ENCODE measurements at regions not wholly inside any gene's neighbourhood (a gene's known extent, or its start where the extent isn't known, plus 50 kb on each side); places are given as distances from the start of the nearest gene placed in this dataset.

DNA sequence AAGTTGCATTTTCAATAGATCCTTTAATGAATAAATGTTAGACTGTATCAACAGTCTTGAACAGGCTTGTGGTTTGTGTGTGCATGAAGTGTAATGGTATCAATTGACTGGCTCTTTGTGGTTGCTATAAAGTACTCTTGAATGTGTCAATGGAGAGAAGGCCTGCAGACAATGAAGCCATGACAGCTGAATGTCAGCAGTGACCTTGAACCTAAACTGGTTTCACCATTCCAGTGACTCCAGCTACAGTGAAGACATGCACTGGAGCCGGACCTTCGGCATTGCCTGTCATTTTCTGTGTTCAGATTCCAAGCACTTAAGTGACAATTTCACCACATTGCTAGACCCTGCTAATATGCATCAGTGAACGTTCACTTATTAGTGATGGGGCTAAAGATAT, 276.0 kb upstream of the TMEM161B start:
- H3K27ac ChIP-seq (ENCODE audit: insufficient read length, low read depth, low read length) = no peak overlapping the region
- no peaks in the 10 kb centered on the region for H3K27me3 Mint-ChIP-seq (ENCODE audit: low read depth)

More for the DNA sequence above, 276.0 kb upstream of the TMEM161B start:
- Histone ChIP-seq H2BK120ac (ENCODE audit: low read depth, low read length, poor library complexity, severe bottlenecking) (no peak overlapping the region), H3K79me2 (ENCODE audit: insufficient read depth, low read length) (no peaks in the 10 kb centered on the region), H4K5ac (ENCODE audit: insufficient read length, low read depth, low read length) (no peak overlapping the region), H3K23ac (ENCODE audit: insufficient read length, low read depth, low read length) (no peak overlapping the region), H4K20me1 (ENCODE audit: control insufficient read depth, insufficient read depth, insufficient read length) (no peaks in the 10 kb centered on the region), H3K56ac (ENCODE audit: insufficient read length, low read depth, low read length) (no peak overlapping the region), H3K14ac (ENCODE audit: insufficient read depth, low read length) (no peak overlapping the region), H2BK15ac (ENCODE audit: low read depth, low read length) (no peak overlapping the region), H2BK20ac (ENCODE audit: low read depth, low read length, poor library complexity, severe bottlenecking) (no peak overlapping the region), H2AK5ac (ENCODE audit: insufficient read length, low read length) (no peak overlapping the region), H3K4me1 (ENCODE audit: insufficient read depth, low read length) (no peaks in the 10 kb centered on the region; the same call in 1 of the 2 replicates), H3K4ac (ENCODE audit: low read depth, low read length) (no peak overlapping the region), H3K9ac (ENCODE audit: extremely low read depth, insufficient read length, low read length) (no peak overlapping the region), H3K9me3 (ENCODE audit: control insufficient read depth, low read depth, low read length) (no peaks in the 10 kb centered on the region), H2AFZ (ENCODE audit: low read length) (no peak overlapping the region), H2BK12ac (ENCODE audit: insufficient read length, low read depth, low read length) (no peak overlapping the region), H3K23me2 (ENCODE audit: insufficient read length, low read depth, low read length, poor library complexity, severe bottlenecking) (no peaks in the 10 kb centered on the region), H4K8ac (replicated peaks; ENCODE audit: insufficient read length, low read depth, low read length) (no peak overlapping the region), H2BK5ac (ENCODE audit: insufficient read length, low read length) (no peak overlapping the region), H3K79me1 (ENCODE audit: insufficient read depth, low read depth, low read length, poor library complexity, severe bottlenecking) (no peaks in the 10 kb centered on the region), H3K4me2 (ENCODE audit: insufficient read depth, insufficient read length, low read length) (no peak overlapping the region), H3T11ph (ENCODE audit: low read length) (no peak overlapping the region), H3K18ac (ENCODE audit: insufficient read length, low read depth, low read length) (no peak overlapping the region), H4K91ac (ENCODE audit: insufficient read length, low read depth, low read length) (no peak overlapping the region), H3K27me3 (ENCODE audit: insufficient read depth, low read length) (no peaks in the 10 kb centered on the region)
- H3K4me3 Mint-ChIP-seq = no peak overlapping the region
- no peaks in the 10 kb centered on the region for H3K9me3 Mint-ChIP-seq
- H3K36me3 Mint-ChIP-seq (ENCODE audit: insufficient read depth in 1 of 3, low read depth in 3 of 3) = no peaks in the 10 kb centered on the region
- TF ChIP-seq, protein P1, sequence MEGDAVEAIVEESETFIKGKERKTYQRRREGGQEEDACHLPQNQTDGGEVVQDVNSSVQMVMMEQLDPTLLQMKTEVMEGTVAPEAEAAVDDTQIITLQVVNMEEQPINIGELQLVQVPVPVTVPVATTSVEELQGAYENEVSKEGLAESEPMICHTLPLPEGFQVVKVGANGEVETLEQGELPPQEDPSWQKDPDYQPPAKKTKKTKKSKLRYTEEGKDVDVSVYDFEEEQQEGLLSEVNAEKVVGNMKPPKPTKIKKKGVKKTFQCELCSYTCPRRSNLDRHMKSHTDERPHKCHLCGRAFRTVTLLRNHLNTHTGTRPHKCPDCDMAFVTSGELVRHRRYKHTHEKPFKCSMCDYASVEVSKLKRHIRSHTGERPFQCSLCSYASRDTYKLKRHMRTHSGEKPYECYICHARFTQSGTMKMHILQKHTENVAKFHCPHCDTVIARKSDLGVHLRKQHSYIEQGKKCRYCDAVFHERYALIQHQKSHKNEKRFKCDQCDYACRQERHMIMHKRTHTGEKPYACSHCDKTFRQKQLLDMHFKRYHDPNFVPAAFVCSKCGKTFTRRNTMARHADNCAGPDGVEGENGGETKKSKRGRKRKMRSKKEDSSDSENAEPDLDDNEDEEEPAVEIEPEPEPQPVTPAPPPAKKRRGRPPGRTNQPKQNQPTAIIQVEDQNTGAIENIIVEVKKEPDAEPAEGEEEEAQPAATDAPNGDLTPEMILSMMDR (conservative IDR thresholded peaks at IDR 0.05) = no peak
- peaks cover 12 to 15% of the 10 kb centered on the region in 2 experiments for H3K4me1 Mint-ChIP-seq
- DNase-seq = no peak
- WGBS (ENCODE audit: extremely low coverage, insufficient read length, low lambda C conversion rate) = no CpG with 5 or more reads among the region's 3 CpGs
- H3K27ac Mint-ChIP-seq = no peak overlapping the region
